ENCODE measurements at regions not wholly inside any gene's neighbourhood (a gene's known extent, or its start where the extent isn't known, plus 50 kb on each side); places are given as distances from the start of the nearest gene placed in this dataset.

- Histone ChIP-seq H3K27ac (ENCODE audit: low read depth in 1 of 2, low read length in 2 of 2) (no peak overlapping the region), H2AFZ (ENCODE audit: insufficient read depth, low read depth, low read length, poor library complexity, severe bottlenecking) (no peak overlapping the region), H3K36me3 (replicated peaks in 1 of 2; ENCODE audit: control insufficient read depth in 1 of 2, insufficient read depth in 2 of 2, low read length in 2 of 2) (no peaks in the 10 kb centered on the region), H3K4me3 (replicated peaks in 1 of 3; ENCODE audit: low read depth in 2 of 3, low read length in 3 of 3) (no peak overlapping the region), H3K9me3 (replicated peaks in 1 of 2; ENCODE audit: control insufficient read depth in 1 of 2, insufficient read depth in 1 of 2, low read length in 2 of 2) (no peaks in the 10 kb centered on the region), H4K20me1 (ENCODE audit: insufficient read depth, low read length) (no peaks in the 10 kb centered on the region), H3K27me3 (ENCODE audit: control insufficient read depth in 2 of 2, insufficient read depth in 2 of 2, low read length in 2 of 2) (no peaks in the 10 kb centered on the region), H3K4me1 (ENCODE audit: control insufficient read depth in 1 of 2, insufficient read depth in 2 of 2, low read length in 2 of 2) (peaks cover 0 to 5% of the 10 kb centered on the region in 2 donors), H3K79me2 (ENCODE audit: insufficient read depth, low read length) (no peaks in the 10 kb centered on the region), H3K4me2 (replicated peaks; ENCODE audit: extremely low read depth, low read length, poor library complexity, severe bottlenecking) (no peak overlapping the region), H3K9ac (ENCODE audit: insufficient read depth, low read length, poor library complexity, severe bottlenecking) (no peak overlapping the region)
- 20% methylated on average over 1 of the region's 2 CpGs for WGBS (ENCODE audit: insufficient coverage)
- no peak for DNase-seq
- H3K4me3 Mint-ChIP-seq: no peak overlapping the region
- TF ChIP-seq CTCF (IDR thresholded peaks at IDR 0.05): no peak
- H3K4me1 Mint-ChIP-seq: peaks cover 12% of the 10 kb centered on the region
- H3K36me3 Mint-ChIP-seq: no peaks in the 10 kb centered on the region
- peaks cover 0 to 2% (median 0%) of the 10 kb centered on the region in 3 donors for H3K27me3 Mint-ChIP-seq (ENCODE audit: low read depth in 3 of 3)
- intact Hi-C loops (cut with micrococcal nuclease): no loop called here
- H3K27ac Mint-ChIP-seq: no peak overlapping the region
- H3K9me3 Mint-ChIP-seq: peaks cover 0 to 1% (median 0%) of the 10 kb centered on the region in 7 donors
These were observed 485.7 kb upstream of the ANO5 start for GRCh38 chr11:21707116-21707739.

- H2AFZ ChIP-seq (ENCODE audit: insufficient read depth, low read depth, low read length, poor library complexity, severe bottlenecking): no peak overlapping the region
- no peak overlapping the region for H3K27ac ChIP-seq (ENCODE audit: low read depth in 1 of 2, low read length in 2 of 2)
- Mint-ChIP-seq H3K4me3 (no peak overlapping the region), H3K27me3 (ENCODE audit: low read depth in 3 of 3) (peaks cover 0 to 2% (median 0%) of the 10 kb centered on the region in 3 donors), H3K4me1 (peaks cover 12% of the 10 kb centered on the region), H3K9me3 (peaks cover 0 to 4% (median 0%) of the 10 kb centered on the region in 7 donors), H3K36me3 (no peaks in the 10 kb centered on the region), H3K27ac (no peak overlapping the region)
- no peaks in the 10 kb centered on the region for H3K27me3 ChIP-seq (ENCODE audit: control insufficient read depth in 2 of 2, insufficient read depth in 2 of 2, low read length in 2 of 2)
- no peaks in the 10 kb centered on the region for H3K9me3 ChIP-seq (replicated peaks in 1 of 2; ENCODE audit: control insufficient read depth in 1 of 2, insufficient read depth in 1 of 2, low read length in 2 of 2)
- intact Hi-C loops (cut with micrococcal nuclease): no loop called here
- DNase-seq: no peak
- H4K20me1 ChIP-seq (ENCODE audit: insufficient read depth, low read length): no peaks in the 10 kb centered on the region
- peaks cover 0 to 5% of the 10 kb centered on the region in 2 donors for H3K4me1 ChIP-seq (ENCODE audit: control insufficient read depth in 1 of 2, insufficient read depth in 2 of 2, low read length in 2 of 2)
- no peak for TF ChIP-seq CTCF (IDR thresholded peaks at IDR 0.05)
- no peaks in the 10 kb centered on the region for H3K36me3 ChIP-seq (replicated peaks in 1 of 2; ENCODE audit: control insufficient read depth in 1 of 2, insufficient read depth in 2 of 2, low read length in 2 of 2)
- no peak overlapping the region for H3K4me2 ChIP-seq (replicated peaks; ENCODE audit: extremely low read depth, low read length, poor library complexity, severe bottlenecking)
- H3K4me3 ChIP-seq (replicated peaks in 1 of 3; ENCODE audit: low read depth in 2 of 3, low read length in 3 of 3): no peak overlapping the region
- H3K79me2 ChIP-seq (ENCODE audit: insufficient read depth, low read length): no peaks in the 10 kb centered on the region
- WGBS (ENCODE audit: insufficient coverage): no CpG with 5 or more reads among the region's 1 CpG
- H3K9ac ChIP-seq (ENCODE audit: insufficient read depth, low read length, poor library complexity, severe bottlenecking): no peak overlapping the region
These were observed 482.1 kb upstream of the ANO5 start for GRCh38 chr11:21710809-21711208.

All from CD14-positive monocyte (primary cell).